Activated T-cell treated with anti-CD3 and anti-CD28 coated beads, Interleukin-2, amount 50 U/mL, for 72 hours (primary cell): ENCODE measurements at regions not wholly inside any gene's neighbourhood (a gene's known extent, or its start where the extent isn't known, plus 50 kb on each side); places are given as distances from the start of the nearest gene placed in this dataset.

Experiments
- ATAC-seq, 2 donors: fragments of 150-1000 bp; cut with Tn5 transposase; replicated peaks in 1 of 2; 2 replicates each; pipeline ENCODE4 v1.10.0; 2021; ENCODE audit warnings: moderate library complexity in 2 of 2, mild to moderate bottlenecking in 1 of 2
- DNase-seq, 2 donors: peaks; one replicate each; pipeline ENCODE4 v3.0.0; 2021 to 2022; ENCODE audit warnings: mixed read lengths in 1 of 2
- H3K27ac Mint-ChIP-seq: one replicate; pipeline ENCODE4 v1.8.0; 2022; ENCODE audit warnings: mild to moderate bottlenecking, moderate library complexity, mixed read lengths
- H3K27me3 Mint-ChIP-seq: one replicate; pipeline ENCODE4 v1.8.0; 2022; ENCODE audit warnings: low read depth, mixed read lengths
- H3K36me3 Mint-ChIP-seq, 2 donors: one replicate each; pipeline ENCODE4 v1.8.0; 2022; ENCODE audit warnings: mixed read lengths in 2 of 2, mild to moderate bottlenecking in 1 of 2; ENCODE audit not compliant: insufficient read depth in 2 of 2
- H3K4me1 Mint-ChIP-seq: one replicate; pipeline ENCODE4 v1.8.0; 2022; ENCODE audit warnings: low read depth, mixed read lengths
- H3K4me3 Mint-ChIP-seq, 2 donors: one replicate each; pipeline ENCODE4 v1.8.0; 2022; ENCODE audit warnings: mild to moderate bottlenecking in 2 of 2, mixed read lengths in 2 of 2, moderate library complexity in 2 of 2
- H3K9me3 Mint-ChIP-seq, 2 donors: one replicate each; pipeline ENCODE4 v1.8.0; 2022; ENCODE audit warnings: mixed read lengths in 2 of 2

- Mint-ChIP-seq H3K4me3 (no peak overlapping the region), H3K36me3 (no peaks in the 10 kb centered on the region), H3K27me3 (no peaks in the 10 kb centered on the region), H3K27ac (no peak overlapping the region), H3K4me1 (no peaks in the 10 kb centered on the region), H3K9me3 (no peaks in the 10 kb centered on the region)
- DNase-seq (no peak), ATAC-seq (no peak)
Measured at GRCh38 chr12:19639781-19640415, 200.6 kb downstream of the AEBP2 start.

GRCh38 chr12:19641235-19642080, 202.2 kb downstream of the AEBP2 start:
- Mint-ChIP-seq H3K4me3 (no peak overlapping the region), H3K36me3 (peaks cover 5% of the 10 kb centered on the region in 2 donors), H3K27me3 (no peaks in the 10 kb centered on the region), H3K9me3 (peaks cover 3 to 4% of the 10 kb centered on the region in 2 donors), H3K27ac (no peak overlapping the region), H3K4me1 (no peaks in the 10 kb centered on the region)
- ATAC-seq (no peak), DNase-seq (no peak)

GRCh38 chr12:19642345-19642744, 203.1 kb downstream of the AEBP2 start:
- Mint-ChIP-seq H3K36me3 (peaks cover 5% of the 10 kb centered on the region in 2 donors), H3K4me3 (no peak overlapping the region), H3K9me3 (peaks cover 3 to 4% of the 10 kb centered on the region in 2 donors), H3K27ac (no peak overlapping the region), H3K27me3 (no peaks in the 10 kb centered on the region), H3K4me1 (no peaks in the 10 kb centered on the region)
- DNase-seq (no peak), ATAC-seq (no peak)

GRCh38 chr12:19643635-19644034, 204.3 kb downstream of the AEBP2 start:
- H3K4me1 Mint-ChIP-seq = no peaks in the 10 kb centered on the region
- DNase-seq (no peak), ATAC-seq (no peak)
- H3K27me3 Mint-ChIP-seq = no peaks in the 10 kb centered on the region
- H3K27ac Mint-ChIP-seq = no peak overlapping the region
- no peak overlapping the region for H3K4me3 Mint-ChIP-seq
- peaks cover 6 to 9% of the 10 kb centered on the region in 2 donors for H3K9me3 Mint-ChIP-seq
- peaks cover 6 to 8% of the 10 kb centered on the region in 2 donors for H3K36me3 Mint-ChIP-seq

- Mint-ChIP-seq H3K27me3 (no peaks in the 10 kb centered on the region), H3K9me3 (peaks cover 6 to 9% of the 10 kb centered on the region in 2 donors), H3K4me3 (no peak overlapping the region), H3K36me3 (peaks cover 6 to 8% of the 10 kb centered on the region in 2 donors), H3K4me1 (no peaks in the 10 kb centered on the region), H3K27ac (no peak overlapping the region)
- DNase-seq (no peak), ATAC-seq (no peak)
Measured at GRCh38 chr12:19644571-19644970, 205.3 kb downstream of the AEBP2 start.

- Mint-ChIP-seq H3K36me3 (peaks cover 6 to 8% of the 10 kb centered on the region in 2 donors), H3K4me1 (no peaks in the 10 kb centered on the region), H3K27me3 (no peaks in the 10 kb centered on the region), H3K27ac (no peak overlapping the region), H3K4me3 (no peak overlapping the region), H3K9me3 (peaks cover 6 to 9% of the 10 kb centered on the region in 2 donors)
- ATAC-seq = no peak
- DNase-seq = no peak
Measured at GRCh38 chr12:19645823-19646222, 206.5 kb downstream of the AEBP2 start.

GRCh38 chr12:19646599-19646998, 207.3 kb downstream of the AEBP2 start:
- Mint-ChIP-seq H3K9me3 (peaks cover 6 to 9% of the 10 kb centered on the region in 2 donors), H3K27me3 (no peaks in the 10 kb centered on the region), H3K4me1 (no peaks in the 10 kb centered on the region), H3K27ac (no peak overlapping the region), H3K36me3 (peaks cover 6 to 8% of the 10 kb centered on the region in 2 donors), H3K4me3 (no peak overlapping the region)
- no peak for ATAC-seq
- DNase-seq = no peak

- no peaks in the 10 kb centered on the region for H3K27me3 Mint-ChIP-seq
- peaks cover 6 to 9% of the 10 kb centered on the region in 2 donors for H3K9me3 Mint-ChIP-seq
- no peak overlapping the region for H3K4me3 Mint-ChIP-seq
- DNase-seq (no peak), ATAC-seq (no peak)
- no peak overlapping the region for H3K27ac Mint-ChIP-seq
- H3K4me1 Mint-ChIP-seq = no peaks in the 10 kb centered on the region
- H3K36me3 Mint-ChIP-seq = peaks cover 6 to 8% of the 10 kb centered on the region in 2 donors
Measured at GRCh38 chr12:19647806-19648556, 208.7 kb downstream of the AEBP2 start.

GRCh38 chr12:19648591-19648990, 209.3 kb downstream of the AEBP2 start:
- H3K27me3 Mint-ChIP-seq = no peaks in the 10 kb centered on the region
- ATAC-seq (no peak), DNase-seq (no peak)
- peaks cover 6 to 8% of the 10 kb centered on the region in 2 donors for H3K36me3 Mint-ChIP-seq
- no peak overlapping the region for H3K4me3 Mint-ChIP-seq
- no peaks in the 10 kb centered on the region for H3K4me1 Mint-ChIP-seq
- no peak overlapping the region for H3K27ac Mint-ChIP-seq
- H3K9me3 Mint-ChIP-seq = peaks cover 6 to 9% of the 10 kb centered on the region in 2 donors

GRCh38 chr12:19652386-19652785, 213.1 kb downstream of the AEBP2 start:
- Mint-ChIP-seq H3K4me3 (no peak overlapping the region), H3K27ac (no peak overlapping the region)

GRCh38 chr12:19654650-19655376, 215.5 kb downstream of the AEBP2 start:
- Mint-ChIP-seq H3K9me3 (no peaks in the 10 kb centered on the region), H3K4me1 (no peaks in the 10 kb centered on the region), H3K27ac (no peak overlapping the region), H3K4me3 (no peak overlapping the region), H3K27me3 (no peaks in the 10 kb centered on the region), H3K36me3 (no peaks in the 10 kb centered on the region)
- ATAC-seq (no peak), DNase-seq (no peak)

More at GRCh38 chr12:19652386-19652785, 213.1 kb downstream of the AEBP2 start:
- DNase-seq (no peak), ATAC-seq (no peak)
- Mint-ChIP-seq H3K9me3 (peaks cover 2 to 5% of the 10 kb centered on the region in 2 donors), H3K36me3 (peaks cover 1 to 3% of the 10 kb centered on the region in 2 donors), H3K4me1 (no peaks in the 10 kb centered on the region), H3K27me3 (no peaks in the 10 kb centered on the region)

- no peak overlapping the region for H3K27ac Mint-ChIP-seq
- DNase-seq (no peak), ATAC-seq (no peak)
- no peaks in the 10 kb centered on the region for H3K9me3 Mint-ChIP-seq
- no peaks in the 10 kb centered on the region for H3K4me1 Mint-ChIP-seq
- H3K4me3 Mint-ChIP-seq = no peak overlapping the region
- H3K36me3 Mint-ChIP-seq = no peaks in the 10 kb centered on the region
- no peaks in the 10 kb centered on the region for H3K27me3 Mint-ChIP-seq
Measured at GRCh38 chr12:19657118-19657731, 217.9 kb downstream of the AEBP2 start.
